Urinary bladder (tissue), 3 donors: ENCODE measurements at regions not wholly inside any gene's neighbourhood (a gene's known extent, or its start where the extent isn't known, plus 50 kb on each side); places are given as distances from the start of the nearest gene placed in this dataset.
"Not testable (repeated sequence)": the region's sequence is repeated elsewhere in the genome, so short reads cannot be mapped to it uniquely, and the experiment has no call there.

Source experiments
- DNase-seq: peaks from one replicate; pipeline ENCODE4 v3.0.0-alpha.2; 2015; ENCODE audit errors: extremely low spot score
- H3K27ac ChIP-seq: one replicate; pipeline ENCODE4 v1.5.1; 2013; ENCODE audit warnings: low read depth, mild to moderate bottlenecking, moderate library complexity
- H3K36me3 ChIP-seq: one replicate; pipeline ENCODE4 v1.6.1; 2013; ENCODE audit warnings: mild to moderate bottlenecking, moderate library complexity; ENCODE audit not compliant: insufficient read depth
- H3K4me1 ChIP-seq: one replicate; pipeline ENCODE4 v1.6.1; 2013; ENCODE audit warnings: mild to moderate bottlenecking, moderate library complexity; ENCODE audit not compliant: insufficient read depth
- H3K4me3 ChIP-seq: one replicate; pipeline ENCODE4 v1.5.1; 2013; ENCODE audit warnings: low read depth, low read length
- WGBS: extraction: QIAGEN DNeasy Blood & Tissue Kit; methylation state at CpG from one replicate; pipeline ENCODE4 v1.1.7; 2013; 5-methylcytosine and 5-hydroxymethylcytosine counted together
- donor health status: healthy with polysubstance abuse.
- donor health status: healthy.

DNA sequence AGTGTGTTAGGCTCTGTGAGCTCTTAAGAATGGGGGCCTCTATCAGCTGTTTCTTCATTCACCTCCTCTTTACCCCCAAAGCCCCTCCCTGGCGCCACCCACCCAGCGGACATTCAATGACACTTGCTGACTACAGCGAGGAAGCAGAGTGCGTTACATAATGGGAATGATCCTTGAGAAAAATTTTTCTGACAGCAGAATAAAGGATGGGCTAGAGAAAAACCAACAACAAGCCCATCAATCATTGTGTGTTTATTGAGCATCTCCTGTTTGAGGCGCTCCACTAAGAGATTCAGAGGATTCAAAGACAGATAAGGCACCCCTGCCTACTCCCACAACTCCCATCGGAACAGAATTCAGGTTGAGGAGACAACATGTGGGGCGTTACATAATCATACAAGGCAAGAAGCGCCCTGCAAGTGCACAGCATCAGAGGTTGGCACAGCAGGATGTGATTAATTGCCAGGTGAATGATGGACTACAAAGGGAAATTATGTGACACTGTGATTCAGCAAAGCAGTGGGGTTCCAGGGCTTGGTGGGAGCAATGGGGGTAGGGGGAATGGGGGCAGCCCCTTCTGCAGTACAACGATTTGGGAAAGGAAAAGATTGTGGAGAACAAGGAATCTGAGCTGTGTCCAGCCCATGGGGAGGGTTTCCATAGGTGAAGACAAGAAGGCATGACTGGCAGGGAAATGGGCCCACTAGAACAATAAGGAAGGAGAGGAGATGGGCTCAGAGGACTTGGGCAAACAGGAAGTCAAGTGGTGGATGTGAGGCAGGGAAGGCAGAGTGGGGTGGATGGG lies 141.3 kb upstream of the ATP2B2 start:
- Histone ChIP-seq H3K27ac (no peak overlapping the region), H3K4me3 (no peak overlapping the region), H3K36me3 (no peaks in the 10 kb centered on the region), H3K4me1 (no peaks in the 10 kb centered on the region)
- WGBS, result 71% methylated on average over 9 of the region's 9 CpGs
- no peak for DNase-seq

DNA sequence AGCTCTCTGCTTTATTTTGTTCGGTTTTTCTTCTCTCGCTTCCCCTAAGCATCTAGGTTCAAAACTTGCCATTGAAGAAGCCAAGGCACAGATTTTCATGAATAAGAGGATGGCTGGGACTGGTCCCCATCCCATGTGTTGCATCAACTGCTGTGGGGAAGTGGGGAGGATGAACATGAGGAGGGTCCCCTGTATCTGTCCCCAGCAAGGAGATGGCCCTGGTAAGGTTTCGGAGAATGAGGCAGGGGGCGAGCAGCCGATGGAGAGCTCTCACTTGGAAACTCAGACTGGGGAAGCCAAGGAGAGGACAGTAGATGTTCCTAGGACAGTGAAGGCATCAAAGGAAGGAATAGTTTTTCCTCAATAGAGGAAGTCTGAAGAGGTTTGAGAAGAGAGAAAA lies 142.0 kb upstream of the ATP2B2 start:
- no peak for DNase-seq
- 91% methylated on average over 5 of the region's 5 CpGs for WGBS

DNA sequence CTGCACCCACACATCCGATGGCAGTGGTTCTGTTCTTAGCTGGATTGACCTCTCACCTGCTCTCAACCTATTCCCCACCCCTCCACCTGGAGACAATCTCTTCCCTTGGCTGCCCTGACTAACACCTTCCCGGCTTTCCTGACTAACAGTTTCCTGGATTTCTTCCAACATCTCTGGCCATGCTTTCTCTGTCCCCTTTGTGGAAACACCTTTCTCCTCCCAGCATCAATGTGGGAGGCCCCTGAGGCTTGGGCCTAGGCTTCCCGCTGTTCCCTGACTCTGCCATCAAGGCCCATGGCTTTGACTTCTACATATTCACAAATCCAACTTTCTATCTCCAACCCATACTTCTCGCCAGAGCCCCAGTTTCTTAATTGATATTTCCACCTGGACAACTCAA lies 142.8 kb upstream of the ATP2B2 start:
- no peak for DNase-seq
- Histone ChIP-seq H3K27ac (no peak overlapping the region), H3K4me3 (no peak overlapping the region), H3K36me3 (no peaks in the 10 kb centered on the region), H3K4me1 (no peaks in the 10 kb centered on the region)
- WGBS, result 81% methylated on average over 4 of the region's 4 CpGs

More for the DNA sequence above, 142.0 kb upstream of the ATP2B2 start:
- Histone ChIP-seq H3K4me3 (no peak overlapping the region), H3K27ac (no peak overlapping the region), H3K36me3 (no peaks in the 10 kb centered on the region), H3K4me1 (no peaks in the 10 kb centered on the region)

DNA sequence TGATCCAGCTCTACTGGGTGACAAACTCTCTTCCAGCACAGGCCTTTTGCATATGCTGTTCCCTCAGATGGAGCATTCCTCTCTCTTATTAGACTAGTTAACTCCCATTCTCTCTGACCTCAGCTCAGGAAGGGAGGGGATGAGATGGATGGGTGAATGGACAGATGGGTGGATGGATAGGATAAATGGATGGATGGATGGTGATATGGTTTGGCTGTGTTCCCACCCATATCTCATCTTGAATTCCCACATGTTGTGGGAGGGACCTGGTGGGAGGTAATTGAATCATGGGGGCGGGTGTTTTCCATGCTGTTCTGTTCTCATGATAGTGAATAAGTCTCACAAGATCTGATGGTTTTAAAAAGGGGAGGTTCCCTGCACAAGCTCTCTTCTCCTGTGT lies 144.1 kb upstream of the ATP2B2 start:
- 72% methylated on average over 1 of the region's 1 CpG for WGBS
- not testable (repeated sequence) for H3K4me1 ChIP-seq

DNA sequence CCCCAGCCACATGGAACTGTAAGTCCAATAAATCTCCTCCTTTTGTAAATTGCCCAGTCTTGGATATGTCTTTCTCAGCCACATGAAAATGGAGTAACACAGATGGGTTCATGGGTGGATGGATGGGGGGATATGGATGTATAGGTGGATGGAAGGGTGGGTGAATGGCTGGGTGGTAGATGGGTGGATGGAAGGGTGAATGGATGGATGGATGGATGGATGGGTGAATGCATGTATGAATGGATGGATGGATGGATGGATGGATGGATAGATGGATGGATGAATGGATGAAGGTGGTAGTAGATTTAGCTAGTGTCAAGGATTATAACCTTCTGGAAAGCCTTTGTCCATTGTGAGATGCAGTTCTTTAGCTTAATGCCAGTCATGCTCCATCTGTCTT lies 146.1 kb upstream of the ATP2B2 start:
- DNase-seq, result no peak
- Histone ChIP-seq H3K27ac (no peak overlapping the region), H3K4me3 (no peak overlapping the region), H3K4me1 (no peaks in the 10 kb centered on the region), H3K36me3 (no peaks in the 10 kb centered on the region)

More for the DNA sequence above, 144.1 kb upstream of the ATP2B2 start:
- H3K4me3 ChIP-seq, H3K36me3 ChIP-seq, DNase-seq, H3K27ac ChIP-seq: not testable (repeated sequence)

DNA sequence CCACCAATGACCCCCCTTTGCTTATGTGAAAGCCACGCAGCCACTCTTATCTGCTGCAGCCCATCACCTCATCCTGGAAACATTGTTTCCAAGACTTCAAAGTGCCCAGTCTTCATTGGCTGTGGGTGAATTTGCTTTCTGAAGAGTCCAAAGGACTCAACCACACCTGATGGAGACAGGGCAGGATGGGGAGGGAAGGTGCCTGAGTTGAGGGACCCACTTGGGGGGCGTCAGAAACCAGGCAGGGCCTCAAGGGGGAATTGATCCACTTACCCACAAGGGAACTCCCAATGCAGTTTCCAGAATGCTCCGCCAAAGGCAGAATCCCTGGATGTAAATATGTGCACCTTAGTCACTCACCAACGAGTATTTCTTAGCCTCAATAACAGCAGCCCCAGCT lies 147.9 kb upstream of the ATP2B2 start:
- Histone ChIP-seq H3K4me1 (no peaks in the 10 kb centered on the region), H3K36me3 (no peaks in the 10 kb centered on the region), H3K4me3 (no peak overlapping the region), H3K27ac (no peak overlapping the region)
- DNase-seq, result no peak
- WGBS, result 68% methylated on average over 4 of the region's 4 CpGs

DNA sequence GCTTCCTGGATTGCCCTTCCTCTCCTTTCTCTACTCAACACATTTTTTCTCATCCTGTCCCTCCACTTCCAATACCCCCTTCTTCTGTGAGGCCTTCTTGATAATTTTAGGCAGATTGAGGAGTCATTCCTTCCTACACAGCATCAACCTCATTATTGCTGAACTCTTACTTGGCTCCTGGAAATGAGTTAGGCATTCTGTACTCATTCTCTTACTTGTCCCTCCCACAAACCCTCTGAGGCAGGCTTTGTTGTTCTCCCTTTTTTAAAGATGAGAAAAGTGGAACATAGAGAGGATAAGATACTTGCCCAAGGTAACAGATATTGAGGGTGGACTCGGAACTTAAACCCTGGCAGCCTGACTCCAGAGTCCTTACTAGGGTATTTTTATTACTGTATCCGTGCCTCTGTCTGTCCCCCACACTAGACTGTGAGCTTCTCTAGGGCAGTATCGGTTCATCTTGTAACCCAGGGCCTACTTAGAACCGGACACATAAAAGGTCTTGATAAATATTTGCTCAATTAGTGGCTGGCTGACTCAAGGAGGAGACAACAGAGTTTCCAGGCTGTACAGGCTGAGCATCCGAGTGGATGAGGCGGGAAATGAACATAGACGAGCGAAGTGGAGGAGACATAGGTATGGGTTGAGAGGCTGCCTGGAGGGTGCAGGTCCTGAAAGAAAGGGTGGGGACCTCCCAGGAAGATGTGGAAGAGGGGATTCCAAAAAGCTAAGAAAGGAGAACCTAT lies 148.7 kb upstream of the ATP2B2 start:
- H3K4me3 ChIP-seq, result no peak overlapping the region
- 74% methylated on average over 8 of the region's 8 CpGs for WGBS
- DNase-seq, result no peak
- no peaks in the 10 kb centered on the region for H3K36me3 ChIP-seq
- no peak overlapping the region for H3K27ac ChIP-seq
- H3K4me1 ChIP-seq, result no peaks in the 10 kb centered on the region

DNA sequence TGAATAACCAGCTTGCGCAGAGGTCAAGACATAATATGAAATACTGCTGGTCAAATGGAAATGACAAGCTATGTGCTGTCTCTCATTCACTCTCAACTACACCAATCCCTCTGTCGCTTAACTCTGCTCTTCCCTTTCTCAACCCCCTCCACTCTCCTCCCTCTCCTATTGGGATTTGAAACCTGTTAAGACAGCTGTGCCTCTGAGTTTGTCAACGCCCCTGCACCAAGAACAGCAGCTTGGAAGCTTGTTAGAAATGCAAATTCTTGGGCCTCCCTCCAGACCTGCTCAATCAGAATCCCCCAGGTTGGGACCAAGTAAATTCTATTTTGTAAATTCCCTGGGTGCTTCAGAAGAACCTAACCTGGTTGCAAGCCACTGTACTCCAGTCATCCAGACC lies 149.7 kb upstream of the ATP2B2 start:
- no peak overlapping the region for H3K4me3 ChIP-seq
- H3K27ac ChIP-seq, result no peak overlapping the region
- DNase-seq, result no peak
- no peaks in the 10 kb centered on the region for H3K4me1 ChIP-seq
- no peaks in the 10 kb centered on the region for H3K36me3 ChIP-seq
- WGBS, result 48% methylated on average over 3 of the region's 3 CpGs

DNA sequence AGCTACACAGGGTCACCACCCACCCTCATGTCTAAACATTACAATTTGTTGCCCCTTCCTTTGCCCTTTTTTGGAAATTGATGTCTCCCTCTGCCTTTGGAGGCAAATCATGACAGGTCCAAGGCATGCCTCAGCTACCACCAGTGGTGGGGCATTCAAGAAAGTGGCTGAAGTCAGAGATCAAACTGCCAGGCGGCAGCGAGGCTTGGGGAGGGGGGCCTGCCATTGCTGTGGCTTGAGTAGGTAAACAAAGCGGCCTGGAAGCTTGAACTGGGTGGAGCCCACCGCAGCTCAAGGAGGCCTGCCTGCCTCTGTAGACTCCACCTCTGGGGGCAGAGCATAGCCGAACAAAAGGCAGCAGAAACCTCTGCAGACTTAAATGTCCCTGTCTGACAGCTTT lies 152.0 kb upstream of the ATP2B2 start:
- H3K36me3 ChIP-seq, H3K27ac ChIP-seq, H3K4me1 ChIP-seq, DNase-seq, H3K4me3 ChIP-seq: not testable (repeated sequence)
- WGBS, result 43% methylated on average over 5 of the region's 5 CpGs

DNA sequence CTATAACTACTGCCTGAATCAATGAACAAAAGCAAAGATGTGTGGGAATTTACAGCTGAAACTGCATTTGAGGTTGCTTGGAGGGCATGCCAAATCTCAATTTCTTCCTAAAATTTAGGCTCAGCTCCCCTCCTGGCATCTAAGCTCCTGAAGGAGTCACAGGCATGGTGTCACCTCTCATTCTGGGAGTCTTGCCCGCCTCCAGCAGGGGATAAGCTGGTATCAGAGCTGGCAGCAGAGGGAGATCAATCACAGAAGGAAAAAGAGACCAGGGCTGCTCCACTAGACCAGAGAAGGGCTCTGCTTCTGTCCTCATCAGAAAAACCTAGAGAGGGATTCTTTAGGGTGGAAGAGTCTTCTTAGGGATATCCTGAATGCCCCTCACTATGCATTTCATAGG lies 150.4 kb upstream of the SLC6A11 start:
- H3K4me3 ChIP-seq, result no peak overlapping the region
- no peak for DNase-seq
- 76% methylated on average over 1 of the region's 1 CpG for WGBS

DNA sequence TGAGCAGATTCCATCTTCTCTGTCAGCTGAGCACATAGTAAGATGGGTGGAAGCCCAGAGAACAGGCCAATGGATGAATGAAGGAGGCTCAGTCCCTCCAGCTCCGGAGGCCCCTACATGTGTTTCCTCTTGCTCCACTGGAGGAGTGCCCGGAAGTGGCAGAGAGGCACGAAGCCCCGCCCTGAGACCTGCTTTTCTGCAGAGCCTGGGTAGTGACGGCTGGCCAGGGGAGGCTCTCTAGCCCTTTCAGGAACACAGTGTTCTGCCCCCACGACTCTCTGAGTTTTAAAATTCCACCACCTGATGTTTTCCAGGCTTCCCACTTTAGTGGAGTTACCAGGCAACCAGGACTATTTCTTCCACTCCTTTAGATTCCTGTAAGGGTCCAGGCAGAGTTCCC lies 149.4 kb upstream of the SLC6A11 start:
- Histone ChIP-seq H3K4me3 (no peak overlapping the region), H3K4me1 (no peaks in the 10 kb centered on the region), H3K27ac (no peak overlapping the region), H3K36me3 (no peaks in the 10 kb centered on the region)
- WGBS, result 24% methylated on average over 6 of the region's 6 CpGs
- no peak for DNase-seq

More for the DNA sequence above, 150.4 kb upstream of the SLC6A11 start:
- Histone ChIP-seq H3K4me1 (no peaks in the 10 kb centered on the region), H3K36me3 (no peaks in the 10 kb centered on the region), H3K27ac (no peak overlapping the region)

DNA sequence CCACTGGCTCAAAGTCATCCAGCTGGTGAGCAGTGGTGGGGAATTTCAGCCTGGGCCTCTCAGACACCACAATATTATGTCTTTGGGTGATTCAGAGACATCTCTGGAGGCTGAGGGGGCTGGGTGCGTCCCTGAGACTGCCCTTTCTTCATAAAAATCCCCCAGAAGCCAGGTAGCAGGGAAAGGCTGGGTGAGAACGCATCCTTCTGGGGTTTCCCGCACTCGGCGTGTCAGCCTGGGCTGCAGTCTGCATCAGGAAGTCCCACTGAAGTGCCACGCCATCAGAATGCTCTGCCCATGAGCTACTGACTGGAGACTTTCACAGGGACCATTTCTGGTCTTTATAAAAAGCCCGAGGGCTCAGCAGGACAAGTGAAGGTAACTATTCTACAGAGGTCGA lies 148.8 kb upstream of the SLC6A11 start:
- Histone ChIP-seq H3K36me3 (no peaks in the 10 kb centered on the region), H3K27ac (no peak overlapping the region), H3K4me1 (no peaks in the 10 kb centered on the region), H3K4me3 (no peak overlapping the region)
- DNase-seq, result no peak
- WGBS, result 71% methylated on average over 8 of the region's 8 CpGs

DNA sequence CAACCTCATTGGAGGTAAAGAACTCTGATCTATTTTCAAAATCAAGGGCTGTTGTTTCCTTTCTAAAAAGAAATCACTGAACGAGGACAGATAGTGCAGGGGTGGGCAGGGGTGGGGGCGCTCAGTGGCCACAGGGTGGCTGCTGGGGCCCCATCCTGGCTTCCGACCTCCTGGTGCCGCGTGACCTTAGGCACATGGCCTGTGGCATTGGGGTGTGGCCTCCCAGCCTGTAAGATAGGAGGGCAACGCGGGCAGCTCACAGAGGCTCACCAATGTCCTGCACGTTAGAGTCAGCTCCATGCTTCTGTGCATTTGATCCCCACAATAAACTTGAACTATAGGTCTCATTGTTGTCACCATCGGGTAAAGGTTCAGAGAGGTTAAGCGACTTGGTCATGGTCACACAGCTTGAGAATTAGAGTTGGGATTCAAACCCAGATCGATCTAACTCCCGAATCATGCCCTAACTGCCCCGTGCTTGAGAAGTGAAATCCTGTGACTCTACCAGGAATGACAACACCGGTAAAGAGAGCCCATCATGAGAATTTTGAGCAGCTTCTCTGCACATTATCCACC lies 148.0 kb upstream of the SLC6A11 start:
- no peak for DNase-seq
- Histone ChIP-seq H3K36me3 (no peaks in the 10 kb centered on the region), H3K4me1 (no peaks in the 10 kb centered on the region), H3K4me3 (no peak overlapping the region), H3K27ac (no peak overlapping the region)
- 78% methylated on average over 14 of the region's 14 CpGs for WGBS

DNA sequence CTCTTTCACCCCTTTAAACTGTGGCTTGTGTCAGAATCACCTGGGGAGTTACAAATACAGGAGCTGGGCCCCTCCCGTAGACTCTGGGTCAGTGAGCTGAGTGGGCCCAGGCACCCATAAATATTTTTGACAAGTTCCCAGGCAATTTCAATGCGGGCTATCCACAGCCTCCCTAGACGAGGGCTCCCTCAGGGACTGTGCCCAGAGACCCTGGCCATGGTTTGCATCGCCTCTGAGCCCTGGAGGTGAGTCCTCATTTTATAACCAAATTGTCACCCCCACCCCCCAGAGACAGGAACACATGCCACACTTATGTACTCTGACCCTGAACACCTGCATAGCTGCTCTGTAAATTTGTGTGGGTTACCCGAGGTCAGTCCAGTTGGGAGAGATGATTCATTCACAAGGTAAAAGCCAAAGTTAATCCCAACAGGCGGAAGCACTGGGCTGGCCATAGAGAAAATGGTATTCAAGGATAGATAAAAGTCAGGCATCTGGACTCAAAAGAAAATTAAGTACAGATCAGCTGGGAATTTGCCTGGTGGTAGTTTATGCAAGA lies 146.5 kb upstream of the SLC6A11 start:
- Histone ChIP-seq H3K36me3 (no peaks in the 10 kb centered on the region), H3K27ac (no peak overlapping the region), H3K4me1 (no peaks in the 10 kb centered on the region), H3K4me3 (no peak overlapping the region)
- DNase-seq, result no peak
- 72% methylated on average over 6 of the region's 6 CpGs for WGBS
